NOMO-1 treated with dmso at 0.1 percent for 144 hours (cell line): ENCODE measurements at regions not wholly inside any gene's neighbourhood (a gene's known extent, or its start where the extent isn't known, plus 50 kb on each side); places are given as distances from the start of the nearest gene placed in this dataset.

Experiments
- DNase-seq: peaks from one replicate; lab custom pipeline; 2025; ENCODE audit not compliant: unreplicated experiment; lab: John Stamatoyannopoulos, UW

- no peak for DNase-seq
These were observed 379.2 kb upstream of the LARGE1 start for GRCh38 chr22:34299496-34299895.

GRCh38 chr22:34301569-34301968, 381.3 kb upstream of the LARGE1 start:
- no peak for DNase-seq

- no peak for DNase-seq
These were observed 383.4 kb upstream of the LARGE1 start for GRCh38 chr22:34303656-34304055.

- no peak for DNase-seq
These were observed 386.1 kb upstream of the LARGE1 start for GRCh38 chr22:34306361-34306760.

GRCh38 chr22:34308101-34308500, 387.8 kb upstream of the LARGE1 start:
- no peak for DNase-seq

GRCh38 chr22:34319346-34319745, 399.1 kb upstream of the LARGE1 start:
- DNase-seq, result no peak

- DNase-seq, result no peak
These were observed 404.5 kb upstream of the LARGE1 start for GRCh38 chr22:34324763-34325162.

GRCh38 chr22:34326901-34327300, 406.6 kb upstream of the LARGE1 start:
- DNase-seq, result no peak

GRCh38 chr22:34330432-34330831, 410.2 kb upstream of the LARGE1 start:
- DNase-seq, result no peak

GRCh38 chr22:34333285-34333684, 413.0 kb upstream of the LARGE1 start:
- no peak for DNase-seq

GRCh38 chr22:34334893-34335292, 414.6 kb upstream of the LARGE1 start:
- DNase-seq, result no peak

- no peak for DNase-seq
These were observed 424.4 kb upstream of the LARGE1 start for GRCh38 chr22:34344702-34345101.

GRCh38 chr22:34354071-34354817, 434.0 kb upstream of the LARGE1 start:
- DNase-seq, result no peak

GRCh38 chr22:34356481-34356880, 436.2 kb upstream of the LARGE1 start:
- DNase-seq, result no peak

- no peak for DNase-seq
These were observed 450.4 kb upstream of the LARGE1 start for GRCh38 chr22:34370711-34371110.

GRCh38 chr22:34379825-34380224, 459.5 kb upstream of the LARGE1 start:
- DNase-seq, result no peak

GRCh38 chr22:34380532-34380931, 460.3 kb upstream of the LARGE1 start:
- no peak for DNase-seq

GRCh38 chr22:34390400-34390799, 470.1 kb upstream of the LARGE1 start:
- DNase-seq, result no peak

GRCh38 chr22:34395370-34395769, 475.1 kb upstream of the LARGE1 start:
- DNase-seq, result no peak

- no peak for DNase-seq
These were observed 483.4 kb upstream of the LARGE1 start for GRCh38 chr22:34403667-34404066.

- no peak for DNase-seq
These were observed 489.8 kb upstream of the LARGE1 start for GRCh38 chr22:34410111-34410510.

- DNase-seq, result peak; percentile 0
These were observed 494.5 kb upstream of the LARGE1 start for GRCh38 chr22:34414467-34415440.
